ENCODE measurements at regions not wholly inside any gene's neighbourhood (a gene's known extent, or its start where the extent isn't known, plus 50 kb on each side); places are given as distances from the start of the nearest gene placed in this dataset.

- TF ChIP-seq SIN3A (IDR thresholded peaks at IDR 0.05; ENCODE audit: borderline replicate concordance, insufficient read depth, low read length) (no peak), FOXP2 (optimal IDR thresholded peaks at IDR 0.05; ENCODE audit: borderline replicate concordance, extremely low read depth, extremely low read length, insufficient read depth) (no peak), REST (IDR thresholded peaks at IDR 0.05; ENCODE audit: insufficient read depth in 1 of 2, low read depth in 2 of 2, low read length in 2 of 2) (no peak), POLR2AphosphoS5 (IDR thresholded peaks at IDR 0.05; ENCODE audit: low read depth, low read length) (no peak), TAF1 (IDR thresholded peaks at IDR 0.05; ENCODE audit: borderline replicate concordance, insufficient read depth, low read length) (no peak)
Measured at GRCh38 chr20:20860078-20860806, 147.8 kb upstream of the RALGAPA2 start.

GRCh38 chr20:20859510-20859909 lies 147.1 kb upstream of the RALGAPA2 start:
- no peak for TF ChIP-seq REST (IDR thresholded peaks at IDR 0.05; ENCODE audit: insufficient read depth in 1 of 2, low read depth in 2 of 2, low read length in 2 of 2)
- TF ChIP-seq POLR2AphosphoS5 (IDR thresholded peaks at IDR 0.05; ENCODE audit: low read depth, low read length), result no peak
- no peak for TF ChIP-seq TAF1 (IDR thresholded peaks at IDR 0.05; ENCODE audit: borderline replicate concordance, insufficient read depth, low read length)
- TF ChIP-seq FOXP2 (optimal IDR thresholded peaks at IDR 0.05; ENCODE audit: borderline replicate concordance, extremely low read depth, extremely low read length, insufficient read depth), result no peak
- no peak for TF ChIP-seq SIN3A (IDR thresholded peaks at IDR 0.05; ENCODE audit: borderline replicate concordance, insufficient read depth, low read length)

- TF ChIP-seq FOXP2 (optimal IDR thresholded peaks at IDR 0.05; ENCODE audit: borderline replicate concordance, extremely low read depth, extremely low read length, insufficient read depth) (no peak), REST (IDR thresholded peaks at IDR 0.05; ENCODE audit: insufficient read depth in 1 of 2, low read depth in 2 of 2, low read length in 2 of 2) (no peak), TAF1 (IDR thresholded peaks at IDR 0.05; ENCODE audit: borderline replicate concordance, insufficient read depth, low read length) (no peak), SIN3A (IDR thresholded peaks at IDR 0.05; ENCODE audit: borderline replicate concordance, insufficient read depth, low read length) (no peak), POLR2AphosphoS5 (IDR thresholded peaks at IDR 0.05; ENCODE audit: low read depth, low read length) (no peak)
Measured at GRCh38 chr20:20856956-20857355, 144.5 kb upstream of the RALGAPA2 start.

- TF ChIP-seq SIN3A (IDR thresholded peaks at IDR 0.05; ENCODE audit: borderline replicate concordance, insufficient read depth, low read length), result no peak
- no peak for TF ChIP-seq FOXP2 (optimal IDR thresholded peaks at IDR 0.05; ENCODE audit: borderline replicate concordance, extremely low read depth, extremely low read length, insufficient read depth)
- TF ChIP-seq POLR2AphosphoS5 (IDR thresholded peaks at IDR 0.05; ENCODE audit: low read depth, low read length), result no peak
- TF ChIP-seq REST (IDR thresholded peaks at IDR 0.05; ENCODE audit: insufficient read depth in 1 of 2, low read depth in 2 of 2, low read length in 2 of 2), result no peak
- no peak for TF ChIP-seq TAF1 (IDR thresholded peaks at IDR 0.05; ENCODE audit: borderline replicate concordance, insufficient read depth, low read length)
Measured at GRCh38 chr20:20856306-20856705, 143.9 kb upstream of the RALGAPA2 start.
